IPS-NIHi11 (cell line): ENCODE measurements at regions not wholly inside any gene's neighbourhood (a gene's known extent, or its start where the extent isn't known, plus 50 kb on each side); places are given as distances from the start of the nearest gene placed in this dataset.

Experiments used
- DNase-seq: peaks from one replicate; pipeline ENCODE4 v3.0.0; 2012; ENCODE audit warnings: mixed read lengths, low spot score

- DNase-seq = no peak
These were observed 1512.0 kb downstream of the SLITRK1 start for GRCh38 chr13:82370316-82370715.

DNA sequence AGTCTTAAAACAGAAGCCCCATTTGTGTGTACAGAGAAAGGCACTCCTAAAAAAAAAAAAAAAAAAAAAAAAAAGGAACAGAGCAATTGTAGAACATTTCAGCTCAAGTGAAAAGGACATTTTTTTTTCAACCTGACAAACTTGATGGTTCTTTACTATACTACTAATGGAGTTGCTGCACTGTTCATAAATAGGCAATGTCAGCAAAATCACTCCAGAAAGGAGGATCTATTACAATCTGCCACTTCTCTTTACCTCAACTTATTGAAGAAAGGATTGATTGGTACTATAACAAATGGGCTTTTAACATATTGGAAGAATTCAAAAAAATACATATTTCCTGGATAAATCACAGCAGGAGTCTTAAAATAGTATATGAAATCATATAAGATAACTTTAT lies 1517.7 kb downstream of the SLITRK1 start:
- DNase-seq = no peak

DNA sequence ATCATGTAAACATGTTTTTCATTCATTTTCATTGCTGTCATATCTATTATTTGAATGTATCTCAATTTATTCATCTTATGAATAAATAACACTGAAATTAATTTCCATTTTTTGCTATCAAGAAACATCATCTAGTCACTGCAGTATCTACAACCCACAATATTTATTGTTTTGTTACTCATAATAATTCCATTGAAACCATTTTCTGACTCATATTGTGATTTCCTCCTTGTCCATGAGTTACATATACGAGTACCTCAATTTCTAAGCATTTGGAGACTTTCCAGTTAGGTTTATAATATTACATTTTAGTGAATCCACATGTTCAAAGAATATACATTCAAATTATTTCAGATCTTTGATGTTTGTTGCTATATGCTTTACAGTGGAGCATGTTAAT lies 1524.0 kb downstream of the SLITRK1 start:
- DNase-seq = no peak

DNA sequence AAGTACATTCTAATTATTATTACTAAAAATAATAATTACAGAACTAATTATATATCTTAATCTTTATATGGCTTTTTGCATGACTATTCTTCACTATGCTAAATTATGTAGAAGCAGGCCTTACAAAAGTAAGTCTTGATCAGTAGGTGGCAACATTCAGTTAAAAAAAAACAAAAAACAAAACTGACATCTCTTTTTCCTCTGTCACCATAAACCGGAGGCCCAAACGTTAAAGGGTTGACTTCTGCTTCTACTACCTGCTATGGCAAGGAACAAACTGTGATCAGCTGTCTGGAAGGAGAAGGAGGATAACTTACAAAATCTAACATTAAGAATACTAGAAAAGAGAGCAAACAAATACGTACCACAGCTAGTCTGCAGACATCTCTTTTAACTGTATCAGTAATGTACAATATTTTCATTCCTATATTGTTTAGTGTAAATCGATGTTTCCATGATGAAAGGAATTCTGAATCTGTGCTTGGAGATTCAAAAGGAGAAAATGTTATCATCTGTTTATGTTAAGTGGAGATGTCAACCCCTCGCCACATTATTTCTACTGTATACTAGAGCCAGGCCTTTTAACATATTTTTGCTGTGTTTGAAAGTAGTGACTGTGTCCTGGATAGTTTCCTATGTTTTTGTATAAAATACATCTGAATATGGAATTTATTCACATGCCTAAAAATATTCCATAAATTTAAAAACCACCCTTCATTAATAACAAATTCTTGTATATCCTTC lies 1525.4 kb downstream of the SLITRK1 start:
- DNase-seq = no peak

DNA sequence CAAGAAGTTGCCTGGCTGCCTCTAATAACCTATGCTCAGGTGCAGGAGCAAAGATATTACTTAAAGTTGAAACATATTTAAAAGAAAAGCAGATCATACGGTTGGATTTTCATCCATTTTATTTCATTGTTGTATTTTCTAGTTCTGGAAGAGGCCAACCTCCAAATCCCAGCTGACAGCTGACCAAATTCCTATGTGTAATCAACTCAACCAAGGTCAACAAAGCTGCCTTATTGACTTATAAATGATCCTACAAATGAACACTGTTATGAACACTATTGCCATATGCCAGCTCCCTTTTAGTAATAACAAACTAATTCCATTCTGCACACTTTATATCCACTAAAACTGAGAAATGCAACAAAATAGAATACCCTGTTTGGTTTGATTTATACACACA lies 1537.4 kb downstream of the SLITRK1 start:
- no peak for DNase-seq

DNA sequence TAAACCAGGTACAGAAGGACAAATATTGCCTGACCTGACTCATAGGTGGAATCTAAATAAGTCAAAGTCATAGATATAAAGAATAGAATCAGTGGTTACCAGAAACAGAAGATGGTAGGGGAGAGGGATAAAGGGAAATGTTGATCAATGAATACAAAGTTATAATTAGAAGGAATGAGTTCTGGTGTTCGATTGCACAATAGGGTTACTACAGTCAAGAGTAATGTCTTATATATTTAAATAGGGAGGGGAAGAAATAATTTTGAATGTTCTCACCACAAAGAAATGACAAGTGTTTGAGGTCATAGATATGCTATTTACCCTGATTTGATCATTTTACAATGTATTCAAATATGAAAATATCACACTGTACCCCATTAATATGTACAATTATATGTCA lies 1541.2 kb downstream of the SLITRK1 start:
- no peak for DNase-seq

DNA sequence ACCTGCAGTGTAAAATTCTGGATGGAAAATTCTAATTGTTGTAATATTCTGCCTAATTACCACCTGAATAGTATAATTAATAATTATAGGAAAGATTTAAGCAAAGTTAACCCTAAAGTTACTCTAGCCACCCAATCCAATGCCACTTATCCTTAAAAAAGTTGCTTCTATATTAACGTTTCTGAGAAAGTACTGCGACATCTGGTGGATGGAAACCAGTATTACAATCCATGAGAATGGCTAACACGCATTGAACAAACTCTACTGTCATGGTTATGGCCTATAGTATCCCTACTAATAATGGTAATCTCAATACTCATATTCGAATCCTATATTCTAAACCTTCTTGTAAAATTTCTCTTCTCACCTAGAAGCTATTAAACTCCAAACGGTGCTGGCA lies 1551.8 kb downstream of the SLITRK1 start:
- DNase-seq = peak; percentile 32

DNA sequence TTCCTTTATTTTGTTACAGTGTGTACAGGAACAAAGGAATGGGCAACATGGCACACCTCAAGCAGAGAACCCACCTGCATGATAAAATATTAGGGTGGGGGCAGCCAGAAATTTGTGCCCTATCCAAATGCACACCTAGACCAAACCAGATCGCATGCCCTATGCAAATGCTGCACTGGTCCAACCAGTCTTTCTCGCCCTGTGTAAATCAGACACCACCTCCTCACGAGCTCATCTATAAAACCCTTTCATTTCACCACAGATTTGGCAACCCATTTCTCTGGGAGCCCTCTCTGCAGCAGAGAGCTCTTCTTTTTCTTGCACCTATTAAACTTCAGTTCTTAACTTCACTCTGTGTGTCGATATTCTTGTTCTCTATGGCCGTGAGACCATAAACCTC lies 1559.2 kb downstream of the SLITRK1 start:
- DNase-seq = no peak

DNA sequence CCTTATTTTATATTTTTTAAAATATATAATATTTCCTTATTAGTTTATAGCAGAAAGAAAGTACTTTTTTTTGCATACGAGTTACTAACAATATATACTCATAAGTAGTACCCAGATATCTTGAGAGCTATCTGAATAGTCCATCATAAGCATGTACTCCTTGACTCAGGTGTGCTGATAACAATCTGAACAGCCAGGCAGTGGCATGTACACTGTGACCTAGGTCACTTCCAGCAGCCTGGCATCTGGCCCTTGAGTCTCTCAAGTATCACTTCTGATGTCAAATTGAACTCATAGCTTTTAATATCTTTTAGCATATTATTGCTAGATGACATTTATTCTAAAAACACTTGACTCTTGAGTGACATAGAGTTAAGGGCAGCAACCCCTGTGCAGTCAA lies 1576.7 kb downstream of the SLITRK1 start:
- DNase-seq = no peak

DNA sequence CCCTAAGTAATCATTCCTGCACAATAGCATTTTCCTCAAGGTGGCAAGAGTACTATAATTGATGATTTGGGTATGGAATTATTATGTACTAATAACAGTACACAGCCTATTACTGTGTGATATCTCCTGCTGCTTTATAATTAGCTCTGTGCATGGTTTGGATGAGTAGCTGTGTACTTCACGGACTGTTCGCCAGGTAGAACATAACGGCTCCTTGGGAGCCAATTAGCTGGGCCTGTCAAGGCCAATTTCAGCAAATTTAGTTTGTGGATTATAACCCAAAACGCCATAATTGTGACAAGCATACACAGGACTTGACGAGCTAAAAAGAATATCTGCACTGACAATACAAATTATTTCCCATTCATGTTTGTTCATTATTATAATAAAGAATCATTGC lies 1584.2 kb downstream of the SLITRK1 start:
- DNase-seq = no peak

- DNase-seq = no peak
These were observed 1588.0 kb downstream of the SLITRK1 start for GRCh38 chr13:82294226-82294625.

GRCh38 chr13:82292334-82292733 lies 1589.9 kb downstream of the SLITRK1 start:
- DNase-seq = no peak

DNA sequence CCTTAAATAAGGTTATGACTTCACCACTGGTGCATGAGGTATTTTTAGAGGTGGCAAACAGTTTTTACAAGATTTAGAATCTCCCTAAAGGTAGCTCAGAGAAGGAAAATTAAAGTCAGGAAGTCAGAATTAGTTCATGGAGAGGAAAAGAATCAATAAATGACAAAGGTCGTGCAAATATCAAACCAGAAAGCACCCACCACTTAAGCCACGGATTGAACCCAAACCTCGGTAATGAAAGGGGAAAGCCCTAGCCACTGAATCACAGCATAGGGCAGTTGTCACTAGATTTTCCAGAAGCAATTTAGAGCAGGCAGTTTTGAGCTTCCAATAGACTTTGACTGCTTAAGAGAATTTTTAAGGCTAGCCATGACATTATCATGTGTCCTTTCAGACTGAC lies 1590.4 kb downstream of the SLITRK1 start:
- DNase-seq = no peak

GRCh38 chr13:82275644-82276043 lies 1606.6 kb downstream of the SLITRK1 start:
- no peak for DNase-seq

GRCh38 chr13:82259284-82259683 lies 1623.0 kb downstream of the SLITRK1 start:
- DNase-seq = no peak

- DNase-seq = no peak
These were observed 1624.3 kb downstream of the SLITRK1 start for GRCh38 chr13:82257790-82258507.

DNA sequence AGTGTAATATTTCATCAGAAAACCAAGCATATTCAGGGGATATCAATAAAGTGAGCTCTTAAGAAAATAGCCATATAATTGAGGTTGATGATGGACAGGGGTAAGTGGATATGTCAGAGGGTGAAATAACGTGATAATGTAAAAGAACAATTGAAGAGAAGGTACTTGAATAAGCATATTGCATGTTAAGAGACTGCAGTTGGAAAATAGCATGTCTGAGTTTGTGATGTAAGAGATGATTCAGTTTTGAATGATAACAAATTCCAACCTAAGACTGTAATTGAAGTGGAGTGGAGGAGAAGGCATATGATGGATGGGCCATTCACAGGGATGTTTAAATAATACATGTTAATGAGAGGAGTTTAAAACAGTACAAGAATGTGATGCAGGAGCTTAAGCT lies 1633.5 kb downstream of the SLITRK1 start:
- no peak for DNase-seq

- no peak for DNase-seq
These were observed 1636.4 kb downstream of the SLITRK1 start for GRCh38 chr13:82245860-82246259.

- no peak for DNase-seq
These were observed 1657.5 kb downstream of the SLITRK1 start for GRCh38 chr13:82224806-82225205.

DNA sequence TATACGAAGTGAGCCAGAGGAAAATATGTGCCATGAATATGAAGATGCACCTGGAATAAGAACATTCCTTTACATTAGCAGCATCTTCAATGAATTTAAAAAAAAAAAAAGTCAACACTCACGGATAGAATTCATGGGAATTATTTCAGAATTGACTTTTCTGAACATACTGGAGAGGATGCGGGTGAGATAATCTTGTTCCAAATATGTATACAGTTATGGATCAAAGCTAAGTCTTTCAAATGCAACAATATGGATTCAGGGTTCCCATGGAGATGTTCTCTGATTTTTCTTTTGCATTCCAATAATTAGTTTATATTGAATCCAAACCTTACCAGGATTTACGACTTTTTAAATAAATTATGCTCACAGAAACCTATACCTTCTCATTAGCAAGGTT lies 1660.7 kb downstream of the SLITRK1 start:
- DNase-seq = no peak

DNA sequence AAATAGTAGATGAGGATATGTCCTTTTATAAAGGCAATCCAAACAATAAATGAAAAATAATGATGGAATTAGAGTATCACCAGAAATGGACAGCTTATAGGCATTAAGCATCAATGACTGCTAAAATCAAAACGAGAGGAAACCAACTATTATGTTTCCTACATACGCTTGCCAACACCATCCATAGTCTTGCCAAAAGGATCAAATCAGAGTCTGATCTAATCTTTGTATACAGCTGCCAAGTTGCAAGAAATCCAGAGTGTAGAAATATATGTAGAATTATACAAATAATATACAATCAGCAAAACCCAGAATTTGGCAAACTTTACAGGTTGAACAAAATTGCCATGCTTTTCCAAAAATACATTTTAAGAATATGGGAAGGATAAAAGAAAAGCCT lies 1661.6 kb downstream of the SLITRK1 start:
- no peak for DNase-seq

DNA sequence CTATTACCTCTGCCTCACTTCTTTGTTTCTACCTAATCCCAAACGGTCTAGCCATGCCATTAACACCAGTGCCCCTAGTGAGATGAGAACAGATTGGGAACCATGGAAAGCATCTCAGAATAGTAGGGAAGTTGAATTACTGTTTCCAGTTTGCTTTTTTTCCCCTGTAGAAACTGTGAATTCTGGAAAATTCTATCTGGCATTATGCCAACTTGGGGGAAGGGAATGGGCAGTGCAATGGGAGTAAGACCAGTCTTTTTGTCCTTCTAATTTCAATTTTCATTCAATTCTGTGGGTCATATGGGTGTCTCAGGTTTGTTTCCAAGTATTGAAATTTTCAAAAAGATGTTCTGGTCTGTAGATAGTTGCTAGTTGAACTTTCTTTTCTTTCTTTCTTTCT lies 1666.1 kb downstream of the SLITRK1 start:
- no peak for DNase-seq

DNA sequence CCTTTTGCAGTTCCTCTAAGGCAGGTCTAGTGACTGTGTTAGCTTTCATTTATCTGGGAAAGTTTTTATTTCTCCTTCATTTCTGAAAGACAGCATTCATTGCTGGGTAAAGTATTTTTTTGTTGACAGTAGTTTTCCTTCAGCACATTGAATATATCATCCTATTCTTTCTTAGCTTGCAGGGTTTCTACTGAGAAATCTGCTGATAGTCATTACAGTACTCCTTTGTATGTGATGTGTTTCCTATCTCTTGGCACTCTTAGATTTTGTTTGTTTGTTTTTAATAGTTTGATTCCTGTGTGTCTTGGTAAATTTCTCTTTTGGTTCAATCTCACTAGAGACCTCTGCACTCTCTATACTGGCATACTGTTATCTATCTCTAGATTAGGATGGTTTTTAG lies 1667.9 kb downstream of the SLITRK1 start:
- DNase-seq = no peak

GRCh38 chr13:82206241-82206640 lies 1676.0 kb downstream of the SLITRK1 start:
- no peak for DNase-seq
